ENCODE measurements at regions not wholly inside any gene's neighbourhood (a gene's known extent, or its start where the extent isn't known, plus 50 kb on each side); places are given as distances from the start of the nearest gene placed in this dataset.
"Not testable (repeated sequence)": the region's sequence is repeated elsewhere in the genome, so short reads cannot be mapped to it uniquely, and the experiment has no call there.

- TF ChIP-seq CTCF (IDR thresholded peaks at IDR 0.05); TCF7L2 (IDR thresholded peaks at IDR 0.05; ENCODE audit: low read depth, low read length); SIN3A (IDR thresholded peaks at IDR 0.05; ENCODE audit: borderline replicate concordance, insufficient read depth, low read depth, low read length): not testable (repeated sequence)
Measured at GRCh38 chr15:77829331-77829730, 196.6 kb upstream of the LINGO1 start.

Data from Panc1 (cell line).